ENCODE measurements at regions not wholly inside any gene's neighbourhood (a gene's known extent, or its start where the extent isn't known, plus 50 kb on each side); places are given as distances from the start of the nearest gene placed in this dataset.

DNA sequence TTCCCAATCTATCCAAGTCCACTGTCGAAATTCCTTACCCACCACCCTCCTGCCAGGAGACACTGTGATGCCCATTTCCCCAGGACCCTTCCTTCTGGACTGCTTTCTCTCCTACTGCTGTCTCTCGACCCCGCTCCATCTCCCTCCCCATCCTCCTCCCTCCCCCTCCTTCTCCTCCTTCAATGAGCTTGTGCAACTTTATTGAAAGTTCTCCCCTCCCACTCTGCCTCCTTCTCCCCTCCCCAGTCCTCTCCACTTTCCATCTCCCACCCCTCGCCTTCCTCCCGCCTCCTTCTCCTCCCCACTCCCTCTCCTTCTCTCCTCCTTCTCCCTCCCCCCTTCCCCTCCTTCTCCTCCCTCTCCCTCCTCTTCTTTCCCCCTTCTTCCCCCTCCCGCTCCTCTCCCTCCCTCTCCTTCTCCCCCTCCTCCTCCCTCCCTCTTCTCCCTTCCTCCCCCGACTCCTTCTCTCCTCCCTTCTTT lies 116.6 kb upstream of the FAT1 start:
- 92% methylated on average over 4 to 7 of the region's 7 CpGs for WGBS, 2 donors
- intact Hi-C loops (cut with DNase I), result no loop called here
- peak; percentile 34 for ATAC-seq
- no peak for TF ChIP-seq POLR2A (IDR thresholded peaks at IDR 0.05)
- TF ChIP-seq, protein P1, sequence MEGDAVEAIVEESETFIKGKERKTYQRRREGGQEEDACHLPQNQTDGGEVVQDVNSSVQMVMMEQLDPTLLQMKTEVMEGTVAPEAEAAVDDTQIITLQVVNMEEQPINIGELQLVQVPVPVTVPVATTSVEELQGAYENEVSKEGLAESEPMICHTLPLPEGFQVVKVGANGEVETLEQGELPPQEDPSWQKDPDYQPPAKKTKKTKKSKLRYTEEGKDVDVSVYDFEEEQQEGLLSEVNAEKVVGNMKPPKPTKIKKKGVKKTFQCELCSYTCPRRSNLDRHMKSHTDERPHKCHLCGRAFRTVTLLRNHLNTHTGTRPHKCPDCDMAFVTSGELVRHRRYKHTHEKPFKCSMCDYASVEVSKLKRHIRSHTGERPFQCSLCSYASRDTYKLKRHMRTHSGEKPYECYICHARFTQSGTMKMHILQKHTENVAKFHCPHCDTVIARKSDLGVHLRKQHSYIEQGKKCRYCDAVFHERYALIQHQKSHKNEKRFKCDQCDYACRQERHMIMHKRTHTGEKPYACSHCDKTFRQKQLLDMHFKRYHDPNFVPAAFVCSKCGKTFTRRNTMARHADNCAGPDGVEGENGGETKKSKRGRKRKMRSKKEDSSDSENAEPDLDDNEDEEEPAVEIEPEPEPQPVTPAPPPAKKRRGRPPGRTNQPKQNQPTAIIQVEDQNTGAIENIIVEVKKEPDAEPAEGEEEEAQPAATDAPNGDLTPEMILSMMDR (IDR thresholded peaks at IDR 0.05), result no peak
- Histone ChIP-seq H3K4me1 (peaks cover 9% of the 10 kb centered on the region), H3K27me3 (no peaks in the 10 kb centered on the region), H3K9me3 (no peaks in the 10 kb centered on the region), H3K36me3 (replicated peaks in 1 of 2; ENCODE audit: insufficient read depth in 1 of 2, low read depth in 2 of 2) (no peaks in the 10 kb centered on the region), H3K27ac (no peak overlapping the region), H3K4me3 (no peak overlapping the region)
- peak in 1 of 4 donors; percentile 14 for DNase-seq

- intact Hi-C loops (cut with DNase I), result no loop called here
- Histone ChIP-seq H3K27me3 (no peaks in the 10 kb centered on the region), H3K4me3 (no peak overlapping the region), H3K36me3 (replicated peaks in 1 of 2; ENCODE audit: insufficient read depth in 1 of 2, low read depth in 2 of 2) (no peaks in the 10 kb centered on the region), H3K27ac (no peak overlapping the region), H3K9me3 (no peaks in the 10 kb centered on the region), H3K4me1 (peaks cover 11% of the 10 kb centered on the region)
- TF ChIP-seq, protein P1 (IDR thresholded peaks at IDR 0.05), result no peak
- no peak for TF ChIP-seq POLR2A (IDR thresholded peaks at IDR 0.05)
- DNase-seq (no peak), ATAC-seq (no peak)
- WGBS, 2 donors, result 85 to 86% methylated on average over 19 to 21 of the region's 21 CpGs
Measured at GRCh38 chr4:186840771-186841301, 117.2 kb upstream of the FAT1 start.

DNA sequence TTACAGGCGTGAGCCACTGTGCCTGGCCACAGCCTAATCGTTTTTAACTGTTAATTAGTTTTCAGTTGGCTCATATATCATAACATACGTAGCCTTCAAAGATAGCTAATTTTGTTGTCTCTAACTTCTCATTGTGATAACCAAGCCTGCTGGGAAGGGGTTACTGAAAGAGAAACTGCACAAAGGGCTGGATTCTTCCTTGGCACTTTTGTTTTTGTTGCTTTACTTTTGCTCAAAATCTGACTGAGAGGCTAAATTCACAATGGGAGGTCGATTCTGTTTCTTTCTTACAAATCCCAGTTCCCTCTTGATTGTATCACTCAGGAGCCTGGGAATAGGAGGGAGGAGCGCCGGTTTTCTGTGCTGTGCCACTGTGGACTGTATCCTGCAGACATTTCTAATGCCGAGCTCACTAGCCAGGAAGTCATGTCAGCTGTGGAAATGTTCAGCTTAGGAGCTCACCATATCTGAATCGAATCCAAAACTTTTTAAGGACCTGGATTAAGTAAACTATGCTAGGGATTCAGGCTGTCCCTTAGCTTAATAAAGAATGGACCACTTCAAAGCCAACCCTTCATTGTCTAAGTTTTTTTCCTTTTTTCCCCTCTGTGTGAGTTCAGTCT lies 120.5 kb upstream of the FAT1 start:
- Histone ChIP-seq H3K36me3 (replicated peaks in 1 of 2; ENCODE audit: insufficient read depth in 1 of 2, low read depth in 2 of 2) (no peaks in the 10 kb centered on the region), H3K4me1 (peaks cover 11% of the 10 kb centered on the region), H3K27me3 (no peaks in the 10 kb centered on the region), H3K9me3 (no peaks in the 10 kb centered on the region), H3K4me3 (no peak overlapping the region), H3K27ac (peak overlapping the region in 3 of 4 donors; percentile 56 to 73 (median 57))
- intact Hi-C loops (cut with DNase I), result no loop called here
- TF ChIP-seq, protein P1 (IDR thresholded peaks at IDR 0.05), result no peak
- TF ChIP-seq POLR2A (IDR thresholded peaks at IDR 0.05), result peak in 2 of 3 donors; percentile 10 to 22
- WGBS, 2 donors, result 4 to 14% methylated on average over 8 of the region's 8 CpGs
- ATAC-seq, result peak; percentile 70
- DNase-seq, result peak; percentile 30 to 58 (median 32)

DNA sequence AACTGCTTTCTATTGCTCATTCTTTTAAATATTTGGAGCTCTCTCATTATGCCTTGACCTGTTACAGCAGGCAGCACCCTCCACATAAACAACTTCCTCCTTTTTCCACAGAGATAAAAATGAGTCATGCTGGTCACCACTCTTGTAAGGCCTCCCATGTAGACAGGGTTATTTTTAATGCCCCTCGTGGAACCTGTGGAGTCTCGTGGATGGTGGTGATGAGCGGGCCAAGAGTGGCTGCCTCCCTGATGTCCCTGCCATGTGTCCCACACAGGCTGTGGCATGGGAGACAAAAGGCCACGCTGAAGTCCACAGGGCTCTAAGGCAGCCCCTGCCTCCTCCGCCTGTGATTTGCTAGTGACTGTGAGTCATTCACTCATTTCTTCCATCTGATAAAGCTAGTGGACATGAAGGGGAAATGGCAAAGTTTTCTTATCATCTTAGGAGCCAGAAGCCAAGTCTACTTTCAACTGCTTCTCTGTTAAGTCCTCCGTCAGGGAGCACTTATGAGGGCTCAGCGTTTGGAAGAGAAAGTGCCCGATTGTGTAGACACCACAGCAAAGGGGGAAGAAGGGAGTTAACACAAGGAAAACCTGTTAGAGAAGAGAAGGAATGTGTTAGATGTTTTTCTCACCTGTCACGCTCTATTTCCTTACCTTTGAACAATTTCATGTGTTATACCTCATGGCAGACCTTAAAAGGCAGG lies 121.6 kb upstream of the FAT1 start:
- Histone ChIP-seq H3K4me1 (peaks cover 11% of the 10 kb centered on the region), H3K27ac (peak overlapping the region in 2 of 4 donors; percentile 47 to 73), H3K36me3 (replicated peaks in 1 of 2; ENCODE audit: insufficient read depth in 1 of 2, low read depth in 2 of 2) (no peaks in the 10 kb centered on the region), H3K9me3 (no peaks in the 10 kb centered on the region), H3K27me3 (no peaks in the 10 kb centered on the region), H3K4me3 (no peak overlapping the region)
- DNase-seq, result peak in 1 of 4 donors; percentile 10
- TF ChIP-seq, protein P1 (IDR thresholded peaks at IDR 0.05), result no peak
- no peak for TF ChIP-seq POLR2A (IDR thresholded peaks at IDR 0.05)
- 61 to 71% methylated on average over 7 to 9 of the region's 9 CpGs for WGBS, 2 donors
- peak; percentile 80 for ATAC-seq
- intact Hi-C loops (cut with DNase I), result no loop called here

Measured in body of pancreas (tissue), 4 donors.